NCI-H226 (cell line): ENCODE measurements at regions not wholly inside any gene's neighbourhood (a gene's known extent, or its start where the extent isn't known, plus 50 kb on each side); places are given as distances from the start of the nearest gene placed in this dataset.
"Not testable (repeated sequence)": the region's sequence is repeated elsewhere in the genome, so short reads cannot be mapped to it uniquely, and the experiment has no call there.

Experiments
- DNase-seq: peaks from one replicate; pipeline ENCODE4 v3.0.0-alpha.2; 2015

GRCh38 chr5:51559921-51560658, 176.8 kb downstream of the ISL1 start:
- DNase-seq = no peak

GRCh38 chr5:51566953-51567352, 183.7 kb downstream of the ISL1 start:
- DNase-seq = no peak

- DNase-seq = peak; percentile 74
These were observed 184.4 kb downstream of the ISL1 start for GRCh38 chr5:51567636-51568035.

- no peak for DNase-seq
These were observed 190.6 kb downstream of the ISL1 start for GRCh38 chr5:51573835-51574234.

GRCh38 chr5:51582871-51583394, 199.7 kb downstream of the ISL1 start:
- DNase-seq = no peak

- DNase-seq = no peak
These were observed 214.8 kb downstream of the ISL1 start for GRCh38 chr5:51598026-51598425.

- no peak for DNase-seq
These were observed 216.3 kb downstream of the ISL1 start for GRCh38 chr5:51599587-51599986.

- no peak for DNase-seq
These were observed 221.1 kb downstream of the ISL1 start for GRCh38 chr5:51604324-51604723.

- DNase-seq = no peak
These were observed 223.7 kb downstream of the ISL1 start for GRCh38 chr5:51606921-51607320.

- no peak for DNase-seq
These were observed 235.0 kb downstream of the ISL1 start for GRCh38 chr5:51618234-51618633.

GRCh38 chr5:51621156-51621555, 237.9 kb downstream of the ISL1 start:
- DNase-seq = no peak

GRCh38 chr5:51622161-51622790, 239.0 kb downstream of the ISL1 start:
- no peak for DNase-seq

GRCh38 chr5:51625224-51625968, 242.1 kb downstream of the ISL1 start:
- no peak for DNase-seq

GRCh38 chr5:51632027-51632426, 248.8 kb downstream of the ISL1 start:
- DNase-seq = no peak

GRCh38 chr5:51632793-51633192, 249.5 kb downstream of the ISL1 start:
- no peak for DNase-seq

GRCh38 chr5:51636973-51637372, 253.7 kb downstream of the ISL1 start:
- not testable (repeated sequence) for DNase-seq

GRCh38 chr5:51644976-51645375, 261.7 kb downstream of the ISL1 start:
- DNase-seq = no peak

- DNase-seq = no peak
These were observed 263.2 kb downstream of the ISL1 start for GRCh38 chr5:51646482-51646881.

- DNase-seq = no peak
These were observed 267.6 kb downstream of the ISL1 start for GRCh38 chr5:51650824-51651223.

- peak; percentile 40 for DNase-seq
These were observed 268.2 kb downstream of the ISL1 start for GRCh38 chr5:51651476-51651875.

GRCh38 chr5:51651889-51652288, 268.6 kb downstream of the ISL1 start:
- peak; percentile 78 for DNase-seq

GRCh38 chr5:51652980-51653379, 269.7 kb downstream of the ISL1 start:
- peak; percentile 61 for DNase-seq

GRCh38 chr5:51657340-51658240, 274.3 kb downstream of the ISL1 start:
- DNase-seq = peak; percentile 31
